ENCODE measurements at regions not wholly inside any gene's neighbourhood (a gene's known extent, or its start where the extent isn't known, plus 50 kb on each side); places are given as distances from the start of the nearest gene placed in this dataset.

DNA sequence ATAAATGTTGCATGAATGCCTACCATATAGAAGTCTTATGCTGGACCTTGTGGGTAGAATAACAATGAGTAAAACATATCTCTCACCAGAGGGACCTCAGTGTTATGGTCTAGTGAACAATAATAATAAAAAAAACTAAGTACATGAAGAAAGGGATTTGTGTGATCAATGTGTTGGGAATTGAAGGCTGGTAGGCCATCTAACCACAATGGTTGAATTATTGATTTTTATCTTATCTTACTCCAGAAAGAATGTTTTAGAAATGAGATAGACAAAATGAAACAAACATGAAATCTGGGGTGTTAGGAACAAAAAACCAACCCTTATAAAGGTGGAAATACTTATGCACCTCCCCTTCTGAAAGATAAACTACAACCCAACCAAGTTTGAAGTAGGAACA lies 243.9 kb upstream of the LRIG3 start:
- TF ChIP-seq, protein P1, sequence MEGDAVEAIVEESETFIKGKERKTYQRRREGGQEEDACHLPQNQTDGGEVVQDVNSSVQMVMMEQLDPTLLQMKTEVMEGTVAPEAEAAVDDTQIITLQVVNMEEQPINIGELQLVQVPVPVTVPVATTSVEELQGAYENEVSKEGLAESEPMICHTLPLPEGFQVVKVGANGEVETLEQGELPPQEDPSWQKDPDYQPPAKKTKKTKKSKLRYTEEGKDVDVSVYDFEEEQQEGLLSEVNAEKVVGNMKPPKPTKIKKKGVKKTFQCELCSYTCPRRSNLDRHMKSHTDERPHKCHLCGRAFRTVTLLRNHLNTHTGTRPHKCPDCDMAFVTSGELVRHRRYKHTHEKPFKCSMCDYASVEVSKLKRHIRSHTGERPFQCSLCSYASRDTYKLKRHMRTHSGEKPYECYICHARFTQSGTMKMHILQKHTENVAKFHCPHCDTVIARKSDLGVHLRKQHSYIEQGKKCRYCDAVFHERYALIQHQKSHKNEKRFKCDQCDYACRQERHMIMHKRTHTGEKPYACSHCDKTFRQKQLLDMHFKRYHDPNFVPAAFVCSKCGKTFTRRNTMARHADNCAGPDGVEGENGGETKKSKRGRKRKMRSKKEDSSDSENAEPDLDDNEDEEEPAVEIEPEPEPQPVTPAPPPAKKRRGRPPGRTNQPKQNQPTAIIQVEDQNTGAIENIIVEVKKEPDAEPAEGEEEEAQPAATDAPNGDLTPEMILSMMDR (IDR thresholded peaks at IDR 0.05; ENCODE audit: low read length), result no peak
- TF ChIP-seq EZH2 (IDR thresholded peaks at IDR 0.05; ENCODE audit: borderline replicate concordance, low read length), result no peak

All from OCI-LY1 (cell line).